Activated CD8-positive, alpha-beta T cell treated with anti-CD3 and anti-CD28 coated beads for 36 hours (primary cell): ENCODE measurements at regions not wholly inside any gene's neighbourhood (a gene's known extent, or its start where the extent isn't known, plus 50 kb on each side); places are given as distances from the start of the nearest gene placed in this dataset.
"Not testable (repeated sequence)": the region's sequence is repeated elsewhere in the genome, so short reads cannot be mapped to it uniquely, and the experiment has no call there.

Source experiments
- ATAC-seq: fragments of 200-7000 bp; cut with Tn5 transposase; one replicate; pipeline ENCODE4 v1.10.0; 2021; ENCODE audit warnings: mild to moderate bottlenecking, moderate library complexity
- CTCF ChIA-PET: fragments of 350-600 bp; sonication (Branson Sonifier 250); formaldehyde crosslinking; loops from one replicate; lab custom pipeline; 2021; ENCODE audit warnings: antibody characterized with exemption; lab: Charles Lee
- POLR2A ChIA-PET: fragments of 350-600 bp; sonication (Branson Sonifier 250); formaldehyde crosslinking; loops from one replicate; lab custom pipeline; 2021; ENCODE audit warnings: antibody characterized with exemption; lab: Charles Lee
- DNase-seq: peaks from one replicate; pipeline ENCODE4 v3.0.0-alpha.2; 2020
- H3K27ac Mint-ChIP-seq: one replicate; pipeline ENCODE4 v1.8.0; 2021; ENCODE audit warnings: mild to moderate bottlenecking, mixed read lengths
- H3K27me3 Mint-ChIP-seq: one replicate; pipeline ENCODE4 v1.8.0; 2021; ENCODE audit warnings: mixed read lengths
- H3K36me3 Mint-ChIP-seq: one replicate; pipeline ENCODE4 v1.8.0; 2021; ENCODE audit warnings: low read depth, mixed read lengths
- H3K4me1 Mint-ChIP-seq: one replicate; pipeline ENCODE4 v1.8.0; 2021; ENCODE audit warnings: low read depth, mixed read lengths
- H3K4me3 Mint-ChIP-seq: one replicate; pipeline ENCODE4 v1.8.0; 2021; ENCODE audit warnings: mild to moderate bottlenecking, moderate library complexity, mixed read lengths
- H3K9me3 Mint-ChIP-seq: one replicate; pipeline ENCODE4 v1.8.0; 2021; ENCODE audit warnings: mixed read lengths
- intact Hi-C: fragments of 100-400 bp; cut with micrococcal nuclease; formaldehyde crosslinking; loops from one replicate; pipeline ENCODE4 v1.10.0; 2022
- TF ChIP-seq, protein P1 (sequence below): fragments of 200-600 bp; IDR thresholded peaks from one replicate; pipeline ENCODE4 v1.8.0; 2022; ENCODE audit warnings: antibody characterized with exemption, mild to moderate bottlenecking

DNA sequence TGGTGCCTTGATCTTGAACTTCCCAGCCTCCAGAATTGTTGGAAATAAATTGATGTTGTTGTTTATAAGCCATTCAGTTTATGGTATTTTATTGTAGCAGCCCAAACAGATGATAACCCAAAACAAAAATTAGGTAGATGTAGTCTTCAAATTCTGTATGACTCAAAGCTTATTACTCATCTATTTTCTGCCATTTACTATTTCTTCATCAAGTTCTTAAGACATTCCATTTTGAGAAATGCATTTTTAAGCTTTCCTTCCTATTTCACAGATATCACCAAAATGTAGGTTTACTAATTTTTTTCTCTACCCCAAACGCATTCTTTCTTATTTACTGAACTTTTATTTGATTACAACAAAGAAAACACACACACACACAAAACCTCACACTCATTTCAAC is 148.2 kb downstream of the RND3 start:
- ChIA-PET POLR2A (no interaction called here), CTCF (no interaction called here)
- Mint-ChIP-seq H3K27ac (no peak overlapping the region), H3K9me3 (peaks cover 3% of the 10 kb centered on the region), H3K4me1 (no peaks in the 10 kb centered on the region), H3K36me3 (no peaks in the 10 kb centered on the region), H3K4me3 (no peak overlapping the region), H3K27me3 (no peaks in the 10 kb centered on the region)
- DNase-seq (no peak), ATAC-seq (no peak)
- intact Hi-C loops: no loop called here
- TF ChIP-seq, protein P1, sequence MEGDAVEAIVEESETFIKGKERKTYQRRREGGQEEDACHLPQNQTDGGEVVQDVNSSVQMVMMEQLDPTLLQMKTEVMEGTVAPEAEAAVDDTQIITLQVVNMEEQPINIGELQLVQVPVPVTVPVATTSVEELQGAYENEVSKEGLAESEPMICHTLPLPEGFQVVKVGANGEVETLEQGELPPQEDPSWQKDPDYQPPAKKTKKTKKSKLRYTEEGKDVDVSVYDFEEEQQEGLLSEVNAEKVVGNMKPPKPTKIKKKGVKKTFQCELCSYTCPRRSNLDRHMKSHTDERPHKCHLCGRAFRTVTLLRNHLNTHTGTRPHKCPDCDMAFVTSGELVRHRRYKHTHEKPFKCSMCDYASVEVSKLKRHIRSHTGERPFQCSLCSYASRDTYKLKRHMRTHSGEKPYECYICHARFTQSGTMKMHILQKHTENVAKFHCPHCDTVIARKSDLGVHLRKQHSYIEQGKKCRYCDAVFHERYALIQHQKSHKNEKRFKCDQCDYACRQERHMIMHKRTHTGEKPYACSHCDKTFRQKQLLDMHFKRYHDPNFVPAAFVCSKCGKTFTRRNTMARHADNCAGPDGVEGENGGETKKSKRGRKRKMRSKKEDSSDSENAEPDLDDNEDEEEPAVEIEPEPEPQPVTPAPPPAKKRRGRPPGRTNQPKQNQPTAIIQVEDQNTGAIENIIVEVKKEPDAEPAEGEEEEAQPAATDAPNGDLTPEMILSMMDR: no peak

DNA sequence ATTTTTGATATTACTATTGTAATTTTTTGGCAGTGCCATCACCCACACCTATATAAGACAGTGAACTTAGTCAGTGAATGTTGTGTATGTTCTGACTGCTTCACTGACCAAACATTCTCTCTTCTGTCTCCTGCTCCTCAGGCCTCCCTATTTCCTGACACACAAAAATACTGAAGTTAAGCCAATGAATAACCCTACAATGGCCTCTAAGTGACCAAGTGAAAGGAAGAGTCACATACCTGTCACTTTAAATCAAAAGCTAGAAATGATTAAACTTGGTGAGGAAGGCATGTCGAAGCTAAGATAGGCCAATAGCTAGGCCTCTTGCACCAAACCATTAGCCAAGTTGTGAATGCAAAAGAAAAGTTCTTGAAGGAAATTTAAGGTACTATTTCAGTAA is 151.9 kb downstream of the RND3 start:
- intact Hi-C loops: no loop called here
- TF ChIP-seq, protein P1: no peak
- H3K27me3 Mint-ChIP-seq: no peaks in the 10 kb centered on the region
- no peaks in the 10 kb centered on the region for H3K36me3 Mint-ChIP-seq
- no peak for ATAC-seq
- H3K4me1 Mint-ChIP-seq: no peaks in the 10 kb centered on the region
- no peak for DNase-seq
- peaks cover 3% of the 10 kb centered on the region for H3K9me3 Mint-ChIP-seq
- ChIA-PET POLR2A (no interaction called here), CTCF (no interaction called here)
- no peak overlapping the region for H3K4me3 Mint-ChIP-seq
- H3K27ac Mint-ChIP-seq: no peak overlapping the region

DNA sequence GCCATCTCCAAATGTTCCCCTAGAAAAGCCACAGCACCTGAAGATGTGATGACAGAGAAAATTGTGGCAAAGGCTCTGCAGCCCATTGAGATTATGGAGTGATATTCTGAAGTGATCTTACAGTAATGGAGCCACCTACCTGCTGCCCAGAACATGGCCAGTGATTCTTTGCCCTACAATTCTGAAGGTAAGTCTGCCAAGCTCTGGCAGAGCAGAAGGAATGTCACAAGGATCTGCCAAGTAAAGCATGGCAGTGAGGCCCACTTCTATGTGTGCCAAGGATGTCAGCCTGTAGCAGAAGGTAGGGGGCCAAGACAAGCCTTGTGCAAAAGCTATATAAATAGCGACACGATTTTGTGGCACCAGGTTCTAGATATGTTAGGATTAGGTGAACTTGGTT is 155.1 kb downstream of the RND3 start:
- intact Hi-C loops: no loop called here
- Mint-ChIP-seq H3K27ac (no peak overlapping the region), H3K4me3 (no peak overlapping the region), H3K4me1 (no peaks in the 10 kb centered on the region), H3K36me3 (no peaks in the 10 kb centered on the region), H3K9me3 (peaks cover 6% of the 10 kb centered on the region), H3K27me3 (no peaks in the 10 kb centered on the region)
- TF ChIP-seq, protein P1: no peak
- POLR2A ChIA-PET: no interaction called here
- ATAC-seq: no peak
- no peak for DNase-seq
- CTCF ChIA-PET: no interaction called here

DNA sequence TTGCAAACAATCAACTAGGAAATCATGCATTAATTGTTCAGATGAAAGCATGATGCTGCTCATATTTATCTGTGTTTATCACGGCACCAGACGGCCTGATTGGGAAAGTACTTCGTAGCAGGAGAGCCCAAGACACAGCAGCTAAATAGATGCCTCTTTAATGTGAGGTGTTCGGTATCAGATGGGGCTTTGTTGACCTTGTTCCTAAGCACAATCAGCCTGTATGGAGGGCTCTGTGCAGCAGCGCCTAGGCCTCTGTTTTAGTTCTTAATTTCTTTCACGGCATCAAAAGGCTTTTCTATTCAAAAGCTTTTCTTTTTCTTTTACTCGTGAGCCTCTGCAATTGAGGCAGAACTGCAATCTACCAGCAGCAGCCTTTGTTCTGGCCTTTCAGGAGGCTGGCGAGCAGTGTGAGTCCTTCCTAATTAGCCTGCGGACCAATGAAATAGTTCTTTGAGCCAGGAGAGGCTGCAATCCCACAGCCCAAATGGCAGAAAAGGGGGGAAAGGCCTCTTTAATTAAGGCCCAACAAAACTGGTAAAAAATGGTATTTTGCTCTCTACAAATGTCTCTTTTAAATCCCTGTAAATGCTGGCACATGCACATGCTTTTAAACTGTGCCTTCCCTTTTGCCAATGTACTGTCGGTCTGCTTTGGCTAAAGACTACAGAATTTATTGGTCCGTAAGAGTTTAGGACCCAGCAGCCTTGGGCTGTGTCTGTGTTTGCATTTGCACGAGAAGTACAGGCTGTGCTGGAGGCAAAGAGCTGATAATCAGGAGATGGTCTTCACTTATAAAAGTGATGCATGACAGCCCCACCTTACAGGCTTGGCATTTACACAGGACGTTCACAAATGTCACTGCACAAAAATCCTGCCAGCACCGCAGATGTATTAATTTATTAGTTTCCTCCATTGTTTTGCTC is 159.6 kb downstream of the RND3 start:
- POLR2A ChIA-PET: no interaction called here
- intact Hi-C loops: no loop called here
- no peaks in the 10 kb centered on the region for H3K27me3 Mint-ChIP-seq
- DNase-seq: no peak
- no peak for ATAC-seq
- TF ChIP-seq, protein P1: no peak
- no peaks in the 10 kb centered on the region for H3K4me1 Mint-ChIP-seq
- H3K9me3 Mint-ChIP-seq: peaks cover 3% of the 10 kb centered on the region
- CTCF ChIA-PET: no interaction called here
- no peaks in the 10 kb centered on the region for H3K36me3 Mint-ChIP-seq
- H3K4me3 Mint-ChIP-seq: no peak overlapping the region
- no peak overlapping the region for H3K27ac Mint-ChIP-seq

DNA sequence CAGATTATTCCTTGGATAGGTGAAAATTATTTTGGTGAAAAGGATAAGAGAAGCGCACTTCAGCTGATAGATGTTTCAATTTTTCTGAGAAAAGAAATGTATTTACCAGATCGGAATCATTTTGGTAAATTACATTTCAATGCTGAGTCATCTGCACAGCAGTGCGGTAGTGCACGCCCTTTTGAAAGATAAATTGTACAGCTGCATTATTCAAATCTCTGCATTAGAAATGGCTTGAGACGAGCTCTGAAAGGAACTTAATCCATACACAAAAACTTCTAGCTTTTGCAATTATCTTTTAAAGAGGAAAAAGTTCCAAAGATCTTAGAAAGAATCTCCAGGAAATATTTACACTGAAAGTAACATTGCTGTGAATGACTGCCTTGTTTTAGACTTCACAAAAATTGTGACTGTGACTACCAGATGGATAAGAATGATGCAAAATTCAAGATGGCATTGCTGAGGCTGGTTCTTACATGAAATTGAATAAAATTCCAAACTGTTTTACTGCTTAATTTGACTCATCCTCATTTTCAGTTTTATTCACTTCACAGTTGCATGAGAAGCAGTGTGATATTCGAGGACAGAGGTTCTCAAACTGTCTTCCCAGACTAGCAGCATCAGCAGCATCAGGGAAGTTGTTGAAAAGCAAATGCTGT is 161.7 kb downstream of the RND3 start:
- TF ChIP-seq, protein P1: no peak
- no peaks in the 10 kb centered on the region for H3K27me3 Mint-ChIP-seq
- peaks cover 3% of the 10 kb centered on the region for H3K9me3 Mint-ChIP-seq
- CTCF ChIA-PET: no interaction called here
- intact Hi-C loops: no loop called here
- no peaks in the 10 kb centered on the region for H3K36me3 Mint-ChIP-seq
- POLR2A ChIA-PET: no interaction called here
- no peaks in the 10 kb centered on the region for H3K4me1 Mint-ChIP-seq
- ATAC-seq: no peak
- no peak overlapping the region for H3K27ac Mint-ChIP-seq
- no peak for DNase-seq
- no peak overlapping the region for H3K4me3 Mint-ChIP-seq

DNA sequence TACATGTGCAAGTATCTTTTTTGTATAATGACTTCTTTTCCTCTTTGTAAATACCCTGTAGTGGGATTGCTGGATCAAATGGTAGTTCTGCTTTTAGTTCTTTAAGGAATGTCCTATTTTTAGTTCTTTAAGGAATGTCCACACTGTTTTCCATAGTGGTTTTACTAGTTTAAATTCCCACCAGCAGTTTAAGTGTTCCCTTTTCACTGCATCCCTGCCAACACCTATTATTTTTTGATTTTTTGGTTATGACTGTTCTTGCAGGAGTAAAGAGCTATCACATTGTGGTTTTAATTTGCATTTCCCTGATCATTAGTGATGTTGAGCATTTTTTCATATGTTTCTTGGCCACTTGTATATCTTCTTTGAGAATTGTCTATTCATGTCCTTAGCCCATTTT is 164.4 kb downstream of the RND3 start:
- CTCF ChIA-PET, H3K27ac Mint-ChIP-seq, ATAC-seq, H3K27me3 Mint-ChIP-seq, intact Hi-C loops, H3K4me1 Mint-ChIP-seq, H3K4me3 Mint-ChIP-seq, H3K9me3 Mint-ChIP-seq, POLR2A ChIA-PET, H3K36me3 Mint-ChIP-seq, DNase-seq: not testable (repeated sequence)
